GM23248 (cell line): ENCODE measurements at regions not wholly inside any gene's neighbourhood (a gene's known extent, or its start where the extent isn't known, plus 50 kb on each side); places are given as distances from the start of the nearest gene placed in this dataset.

ENCODE experiments used
- EZH2 ChIP-seq: fragments of 200-600 bp; sonication (generic); IDR thresholded peaks from 2 replicates; pipeline ENCODE4 v1.6.1; 2018; ENCODE audit warnings: antibody characterized with exemption, mild to moderate bottlenecking; ENCODE audit not compliant: insufficient read depth, poor library complexity, severe bottlenecking
- EZH2phosphoT487 ChIP-seq: fragments of 200-600 bp; sonication (generic); IDR thresholded peaks from 2 replicates; pipeline ENCODE4 v1.6.1; 2018; ENCODE audit warnings: antibody characterized with exemption, moderate library complexity, mild to moderate bottlenecking, low read depth; ENCODE audit not compliant: insufficient read depth

- no peak for TF ChIP-seq EZH2
- no peak for TF ChIP-seq EZH2phosphoT487
These were observed 186.7 kb upstream of the ETAA1 start for GRCh38 chr2:67210430-67210829.
